GM12873 (cell line): ENCODE measurements at regions not wholly inside any gene's neighbourhood (a gene's known extent, or its start where the extent isn't known, plus 50 kb on each side); places are given as distances from the start of the nearest gene placed in this dataset.

Experiments
- TF ChIP-seq, protein P1 (sequence below): IDR thresholded peaks from 2 replicates; pipeline ENCODE4 v1.5.1; 2012; ENCODE audit warnings: low read depth, mild to moderate bottlenecking, moderate library complexity, low read length, control low read depth; ENCODE audit not compliant: insufficient read depth; ENCODE audit errors: missing control alignments

GRCh38 chr13:40375489-40376171 is 290.8 kb downstream of the FOXO1 start:
- TF ChIP-seq, protein P1, sequence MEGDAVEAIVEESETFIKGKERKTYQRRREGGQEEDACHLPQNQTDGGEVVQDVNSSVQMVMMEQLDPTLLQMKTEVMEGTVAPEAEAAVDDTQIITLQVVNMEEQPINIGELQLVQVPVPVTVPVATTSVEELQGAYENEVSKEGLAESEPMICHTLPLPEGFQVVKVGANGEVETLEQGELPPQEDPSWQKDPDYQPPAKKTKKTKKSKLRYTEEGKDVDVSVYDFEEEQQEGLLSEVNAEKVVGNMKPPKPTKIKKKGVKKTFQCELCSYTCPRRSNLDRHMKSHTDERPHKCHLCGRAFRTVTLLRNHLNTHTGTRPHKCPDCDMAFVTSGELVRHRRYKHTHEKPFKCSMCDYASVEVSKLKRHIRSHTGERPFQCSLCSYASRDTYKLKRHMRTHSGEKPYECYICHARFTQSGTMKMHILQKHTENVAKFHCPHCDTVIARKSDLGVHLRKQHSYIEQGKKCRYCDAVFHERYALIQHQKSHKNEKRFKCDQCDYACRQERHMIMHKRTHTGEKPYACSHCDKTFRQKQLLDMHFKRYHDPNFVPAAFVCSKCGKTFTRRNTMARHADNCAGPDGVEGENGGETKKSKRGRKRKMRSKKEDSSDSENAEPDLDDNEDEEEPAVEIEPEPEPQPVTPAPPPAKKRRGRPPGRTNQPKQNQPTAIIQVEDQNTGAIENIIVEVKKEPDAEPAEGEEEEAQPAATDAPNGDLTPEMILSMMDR, result no peak

GRCh38 chr13:40376296-40376849 is 290.1 kb downstream of the FOXO1 start:
- TF ChIP-seq, protein P1, result no peak

DNA sequence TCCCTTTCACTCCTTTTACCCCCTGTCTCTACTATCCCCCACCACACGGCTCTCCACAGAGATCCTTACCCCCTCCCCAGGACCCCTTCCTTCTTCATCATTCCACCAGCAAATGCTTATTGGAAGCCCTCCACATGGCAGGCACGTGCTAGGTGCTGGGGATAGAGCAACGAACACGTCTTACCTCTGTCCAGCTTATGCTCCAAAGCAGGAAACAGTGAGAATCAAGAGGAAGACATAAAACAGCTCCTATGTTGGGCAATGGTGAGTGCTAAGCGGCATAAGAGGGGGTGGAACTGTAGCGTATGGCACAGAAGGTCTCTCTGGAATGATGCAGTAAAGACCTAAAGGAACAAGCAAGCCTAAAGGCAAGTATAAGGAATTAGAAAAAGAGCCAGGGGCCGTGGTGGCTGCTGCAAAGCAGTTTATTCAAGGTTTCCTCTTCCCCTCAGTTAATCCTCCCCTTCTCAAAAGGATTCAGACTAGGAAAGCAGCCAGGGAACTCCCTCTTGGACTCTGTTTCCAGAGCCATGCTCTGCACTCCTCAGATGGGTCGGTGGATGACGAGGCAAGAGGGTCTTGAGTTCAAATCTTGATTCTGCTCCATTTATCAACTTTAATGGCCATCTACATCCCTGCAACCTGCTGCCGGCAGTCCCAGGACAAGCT is 289.4 kb downstream of the FOXO1 start:
- TF ChIP-seq, protein P1, result no peak

GRCh38 chr13:40377783-40378182 is 288.7 kb downstream of the FOXO1 start:
- TF ChIP-seq, protein P1, result no peak

DNA sequence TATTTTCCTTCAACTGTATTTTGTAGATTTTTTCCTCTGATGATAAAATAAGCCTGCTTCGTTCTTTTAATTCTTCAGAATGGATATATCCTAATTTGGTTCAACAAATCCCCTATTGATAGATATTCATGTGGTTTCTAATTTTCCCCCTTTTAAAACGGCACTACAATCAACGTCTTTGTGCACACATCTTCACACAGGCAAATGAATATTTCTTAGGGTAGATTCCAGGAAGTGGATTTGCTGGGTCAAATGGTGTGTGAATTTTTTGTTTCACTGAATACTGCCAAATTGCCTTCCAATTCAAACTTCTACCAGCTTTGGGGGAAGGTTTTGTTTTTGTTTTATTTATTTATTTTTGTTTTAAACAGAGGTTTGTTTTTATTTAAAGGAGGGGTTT is 287.2 kb downstream of the FOXO1 start:
- TF ChIP-seq, protein P1, result no peak

DNA sequence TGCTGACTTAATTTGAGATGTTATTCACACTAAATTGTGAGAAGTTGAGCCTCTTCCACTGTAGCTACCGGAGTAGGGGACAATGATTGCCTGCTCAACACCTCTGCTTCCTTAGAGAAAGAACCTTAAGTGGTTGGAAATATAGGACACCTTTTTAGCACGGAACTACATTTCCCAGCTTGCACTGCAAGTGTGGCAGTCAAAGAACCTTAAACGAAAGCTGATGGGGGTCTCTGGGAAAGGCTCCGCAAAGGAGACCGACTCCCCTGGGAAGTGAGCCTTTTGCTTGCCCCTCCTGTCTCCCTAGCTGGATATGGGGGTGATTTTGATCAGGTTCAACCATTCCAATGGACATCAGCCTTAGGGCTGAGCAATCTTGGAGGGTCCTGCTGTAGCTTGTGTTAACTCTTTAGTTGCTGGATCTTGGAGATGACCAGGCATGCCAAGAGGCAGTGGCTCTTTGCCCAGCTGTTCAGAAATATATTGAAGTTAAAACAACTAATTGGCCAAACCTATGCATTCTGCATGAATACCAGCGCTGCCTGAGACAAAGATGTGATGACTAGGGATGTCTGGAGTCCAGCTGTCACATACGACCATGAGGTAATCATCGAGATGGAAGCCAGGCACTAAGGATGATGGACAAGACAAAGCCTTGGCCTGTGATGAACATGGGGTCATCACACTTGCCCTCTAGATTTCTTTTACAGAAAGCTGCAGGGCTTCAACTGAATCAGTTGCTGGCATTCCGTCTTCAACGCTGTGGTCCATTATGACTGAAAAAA is 286.5 kb downstream of the FOXO1 start:
- TF ChIP-seq, protein P1, result no peak
